ENCODE measurements at regions not wholly inside any gene's neighbourhood (a gene's known extent, or its start where the extent isn't known, plus 50 kb on each side); places are given as distances from the start of the nearest gene placed in this dataset.

- TF ChIP-seq CTCF (conservative IDR thresholded peaks at IDR 0.05; ENCODE audit: low read depth, low read length) (no peak), EZH2 (IDR thresholded peaks at IDR 0.05; ENCODE audit: borderline replicate concordance, low read depth, low read length, poor library complexity, severe bottlenecking) (no peak)
Measured at GRCh38 chr11:15300341-15300740, 185.6 kb downstream of the INSC start.
